Mesothelial cell of epicardium (in vitro differentiated cells): ENCODE measurements at regions not wholly inside any gene's neighbourhood (a gene's known extent, or its start where the extent isn't known, plus 50 kb on each side); places are given as distances from the start of the nearest gene placed in this dataset.

Source experiments
- DNase-seq, 2 experiments: peaks; one replicate each; pipeline ENCODE4 v3.0.0; 2021; ENCODE audit warnings: low spot score in 2 of 2; ENCODE audit not compliant: unreplicated experiment in 2 of 2
- H3K27ac Mint-ChIP-seq: 2 replicates; pipeline ENCODE4 v1.8.0; 2021; ENCODE audit warnings: mixed read lengths
- H3K27me3 Mint-ChIP-seq: 2 replicates; pipeline ENCODE4 v1.8.0; 2021; ENCODE audit warnings: low read depth, mixed read lengths
- H3K36me3 Mint-ChIP-seq: 2 replicates; pipeline ENCODE4 v1.8.0; 2021; ENCODE audit warnings: mixed read lengths
- H3K4me1 Mint-ChIP-seq: 2 replicates; pipeline ENCODE4 v1.8.0; 2021; ENCODE audit warnings: mixed read lengths
- H3K4me3 Mint-ChIP-seq: 2 replicates; pipeline ENCODE4 v1.8.0; 2021; ENCODE audit warnings: mild to moderate bottlenecking, moderate library complexity, mixed read lengths
- H3K9me3 Mint-ChIP-seq: 2 replicates; pipeline ENCODE4 v1.8.0; 2021; ENCODE audit warnings: mixed read lengths
- TF ChIP-seq, protein P1 (sequence below): fragments of 200-600 bp; sonication (generic); IDR thresholded peaks from one replicate; pipeline ENCODE4 v1.5.0; 2021; ENCODE audit warnings: antibody characterized with exemption; ENCODE audit not compliant: unreplicated experiment

DNA sequence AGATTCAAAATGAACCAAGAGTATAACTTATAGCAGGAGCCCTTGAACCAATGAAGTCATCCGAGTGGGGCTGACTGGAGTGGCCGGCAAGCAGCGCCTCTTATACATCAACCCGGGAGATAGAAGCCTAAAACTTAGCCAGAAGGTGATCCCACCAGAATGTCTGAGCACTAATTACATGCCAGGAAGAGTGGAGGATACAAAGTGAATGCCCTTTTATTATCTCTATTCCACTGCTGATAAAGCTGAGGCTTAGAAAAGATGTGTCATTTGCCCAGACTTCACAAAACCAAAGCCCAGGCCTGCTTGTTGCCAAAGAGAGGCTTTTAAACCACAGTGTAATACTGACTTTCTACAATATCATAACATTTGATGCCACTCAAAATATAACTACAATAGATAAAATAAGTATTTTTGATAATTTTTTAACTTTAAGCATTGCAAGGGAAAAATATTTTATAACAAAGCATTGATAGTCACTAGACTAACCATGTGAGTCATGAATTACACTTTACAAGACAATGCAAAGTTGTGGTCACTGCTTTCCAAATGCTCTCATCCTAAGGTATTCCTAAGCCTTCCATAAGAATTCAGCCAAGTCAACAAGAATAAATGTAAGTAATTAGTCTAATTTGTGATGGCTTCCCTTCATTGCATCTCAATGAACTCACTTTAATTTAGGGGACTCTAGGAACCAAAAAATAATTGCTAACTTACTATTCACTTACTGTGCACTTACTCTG lies 58.6 kb upstream of the ARID5B start:
- no peaks in the 10 kb centered on the region for H3K27me3 Mint-ChIP-seq
- H3K9me3 Mint-ChIP-seq = no peaks in the 10 kb centered on the region
- H3K4me1 Mint-ChIP-seq = peaks cover 30% of the 10 kb centered on the region
- DNase-seq = no peak
- H3K27ac Mint-ChIP-seq = peak overlapping the region; percentile 30
- no peaks in the 10 kb centered on the region for H3K36me3 Mint-ChIP-seq
- no peak overlapping the region for H3K4me3 Mint-ChIP-seq
- TF ChIP-seq, protein P1, sequence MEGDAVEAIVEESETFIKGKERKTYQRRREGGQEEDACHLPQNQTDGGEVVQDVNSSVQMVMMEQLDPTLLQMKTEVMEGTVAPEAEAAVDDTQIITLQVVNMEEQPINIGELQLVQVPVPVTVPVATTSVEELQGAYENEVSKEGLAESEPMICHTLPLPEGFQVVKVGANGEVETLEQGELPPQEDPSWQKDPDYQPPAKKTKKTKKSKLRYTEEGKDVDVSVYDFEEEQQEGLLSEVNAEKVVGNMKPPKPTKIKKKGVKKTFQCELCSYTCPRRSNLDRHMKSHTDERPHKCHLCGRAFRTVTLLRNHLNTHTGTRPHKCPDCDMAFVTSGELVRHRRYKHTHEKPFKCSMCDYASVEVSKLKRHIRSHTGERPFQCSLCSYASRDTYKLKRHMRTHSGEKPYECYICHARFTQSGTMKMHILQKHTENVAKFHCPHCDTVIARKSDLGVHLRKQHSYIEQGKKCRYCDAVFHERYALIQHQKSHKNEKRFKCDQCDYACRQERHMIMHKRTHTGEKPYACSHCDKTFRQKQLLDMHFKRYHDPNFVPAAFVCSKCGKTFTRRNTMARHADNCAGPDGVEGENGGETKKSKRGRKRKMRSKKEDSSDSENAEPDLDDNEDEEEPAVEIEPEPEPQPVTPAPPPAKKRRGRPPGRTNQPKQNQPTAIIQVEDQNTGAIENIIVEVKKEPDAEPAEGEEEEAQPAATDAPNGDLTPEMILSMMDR = no peak

DNA sequence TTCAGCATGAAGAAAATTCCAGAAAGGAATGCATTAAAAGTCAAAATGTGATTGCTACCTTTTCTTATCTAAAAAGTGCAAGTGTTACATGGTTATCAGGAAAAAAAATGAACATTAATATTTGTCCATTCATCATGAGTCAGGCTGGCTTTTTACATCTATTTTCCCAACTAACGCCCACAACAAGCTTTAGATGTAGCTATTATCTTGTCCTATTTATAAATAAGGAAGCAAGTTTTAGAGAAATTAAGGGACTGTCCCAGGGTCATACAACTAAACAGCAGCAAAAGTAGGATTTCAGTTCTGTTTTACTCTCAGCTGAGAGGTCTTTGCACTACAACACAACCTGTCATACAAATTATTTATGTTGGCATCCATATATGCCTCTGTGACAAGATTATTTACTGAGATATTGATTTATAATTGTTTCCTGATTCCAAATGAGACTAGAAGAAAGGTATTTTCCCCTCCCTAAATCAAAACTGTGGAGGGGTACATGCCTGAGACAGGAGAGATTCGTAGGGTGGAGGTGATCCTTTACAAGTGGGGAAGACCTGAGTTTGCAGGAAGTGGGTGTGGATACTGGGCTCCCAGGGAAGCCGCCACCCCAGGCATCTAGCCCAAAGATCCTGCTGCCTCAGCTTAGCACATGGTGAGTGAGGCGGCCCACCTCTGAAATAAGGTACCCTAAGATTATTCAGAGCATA lies 57.2 kb upstream of the ARID5B start:
- H3K9me3 Mint-ChIP-seq = no peaks in the 10 kb centered on the region
- no peak overlapping the region for H3K4me3 Mint-ChIP-seq
- H3K27ac Mint-ChIP-seq = peak overlapping the region; percentile 28
- H3K4me1 Mint-ChIP-seq = peaks cover 22% of the 10 kb centered on the region
- no peak for DNase-seq
- H3K27me3 Mint-ChIP-seq = no peaks in the 10 kb centered on the region
- H3K36me3 Mint-ChIP-seq = no peaks in the 10 kb centered on the region
- TF ChIP-seq, protein P1 = no peak

DNA sequence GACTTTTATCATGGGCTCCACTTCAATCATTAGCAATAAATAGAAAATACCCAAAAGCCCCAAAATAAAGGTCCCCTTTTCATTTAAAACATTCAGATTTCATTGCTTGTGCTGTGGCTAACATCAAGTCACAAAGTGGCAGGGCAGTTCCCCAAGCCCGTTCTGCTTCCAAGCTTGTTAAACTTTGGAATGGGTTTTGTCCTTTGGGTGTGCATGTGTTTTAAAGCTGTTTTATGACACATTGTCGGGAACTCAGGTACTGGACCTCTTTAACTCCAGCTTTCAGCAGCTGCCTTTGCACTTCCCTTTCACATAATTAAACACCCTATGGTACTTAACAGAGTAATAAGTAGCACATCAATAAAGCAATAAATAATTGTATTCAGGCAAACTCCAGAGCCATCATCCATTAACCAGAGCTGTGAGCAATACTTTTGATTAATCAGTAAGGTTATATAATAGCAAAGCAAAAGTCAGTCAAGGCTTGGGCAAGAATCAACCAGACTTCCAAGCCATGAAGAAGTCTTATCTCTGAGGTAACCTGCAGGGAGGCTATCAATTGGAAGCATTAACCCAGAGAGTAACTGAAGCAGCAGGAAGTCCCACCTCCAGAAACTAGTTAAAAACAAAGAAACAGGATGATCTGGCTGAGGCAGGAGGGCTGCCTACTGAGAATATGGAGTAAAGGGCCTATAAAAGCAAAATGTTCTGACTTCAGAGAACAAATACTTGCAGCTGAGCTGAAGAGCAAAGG lies 56.1 kb upstream of the ARID5B start:
- Mint-ChIP-seq H3K4me1 (peaks cover 17% of the 10 kb centered on the region), H3K36me3 (no peaks in the 10 kb centered on the region), H3K27ac (no peak overlapping the region), H3K9me3 (no peaks in the 10 kb centered on the region), H3K4me3 (no peak overlapping the region), H3K27me3 (no peaks in the 10 kb centered on the region)
- DNase-seq = no peak
- TF ChIP-seq, protein P1 = no peak

DNA sequence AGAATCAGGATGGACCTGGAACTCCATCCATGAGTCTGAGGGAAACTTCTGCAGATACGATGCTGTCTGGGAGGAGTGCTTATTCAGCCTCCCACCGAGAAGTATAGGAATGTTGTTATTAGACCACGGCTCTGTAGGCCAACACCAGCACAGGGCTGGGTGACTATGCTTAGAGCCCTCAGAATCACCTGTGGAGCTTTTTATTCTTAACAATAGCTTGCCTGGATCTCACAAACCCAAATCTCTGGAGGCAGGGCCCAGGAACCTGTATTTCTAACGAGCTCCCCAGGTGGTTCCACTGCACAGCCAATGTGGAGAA lies 55.6 kb upstream of the ARID5B start:
- TF ChIP-seq, protein P1 = no peak
- Mint-ChIP-seq H3K4me3 (no peak overlapping the region), H3K9me3 (no peaks in the 10 kb centered on the region), H3K4me1 (peaks cover 17% of the 10 kb centered on the region), H3K27ac (no peak overlapping the region), H3K36me3 (no peaks in the 10 kb centered on the region), H3K27me3 (no peaks in the 10 kb centered on the region)
- DNase-seq = no peak

DNA sequence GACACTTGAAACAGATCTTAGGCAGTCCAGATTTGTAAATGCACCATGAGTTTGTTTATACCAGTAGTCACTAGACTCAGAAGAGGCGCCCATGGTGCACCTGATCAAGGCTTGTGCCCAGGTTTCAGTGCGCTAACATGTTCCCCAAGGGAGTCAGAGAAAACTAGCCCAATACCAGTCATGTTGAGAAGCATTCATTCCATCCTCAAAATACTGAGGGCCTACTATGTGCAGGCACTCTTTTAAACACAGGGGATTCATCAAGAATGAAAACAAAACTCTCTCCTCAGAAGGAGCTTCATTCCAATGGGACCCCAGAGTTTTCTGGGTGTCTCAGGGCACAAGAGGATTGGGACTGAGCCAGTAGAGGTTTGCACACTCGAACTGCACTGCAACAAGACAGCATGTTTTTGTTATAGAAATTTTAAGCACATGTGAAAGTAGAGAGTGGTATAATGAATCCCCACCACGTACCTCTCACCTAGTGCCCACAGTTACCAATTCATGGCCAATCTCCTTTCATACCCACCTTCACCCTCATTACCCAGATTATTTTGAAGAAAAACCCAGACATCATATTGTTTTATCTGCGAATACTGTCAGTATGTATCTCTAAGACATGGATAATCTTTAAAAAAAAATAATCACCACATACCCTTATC lies 55.0 kb upstream of the ARID5B start:
- no peak for DNase-seq
- H3K4me3 Mint-ChIP-seq = no peak overlapping the region
- TF ChIP-seq, protein P1 = no peak
- H3K27me3 Mint-ChIP-seq = no peaks in the 10 kb centered on the region
- H3K36me3 Mint-ChIP-seq = no peaks in the 10 kb centered on the region
- peaks cover 17% of the 10 kb centered on the region for H3K4me1 Mint-ChIP-seq
- H3K27ac Mint-ChIP-seq = no peak overlapping the region
- H3K9me3 Mint-ChIP-seq = no peaks in the 10 kb centered on the region
